DND-41 (cell line): ENCODE measurements at regions not wholly inside any gene's neighbourhood (a gene's known extent, or its start where the extent isn't known, plus 50 kb on each side); places are given as distances from the start of the nearest gene placed in this dataset.

Source experiments
- ATAC-seq: fragments of 200-7000 bp; cut with Tn5 transposase; 3 replicates; pipeline ENCODE4 v1.9.1; 2021; ENCODE audit warnings: low read depth; ENCODE audit not compliant: insufficient read depth
- DNase-seq: peaks from one replicate; pipeline ENCODE4 v3.0.0-alpha.2; 2020
- H2AFZ ChIP-seq: 2 replicates; pipeline ENCODE4 v1.6.0; 2012; ENCODE audit warnings: low read depth, low read length
- H3K27ac ChIP-seq: 2 replicates; pipeline ENCODE4 v1.5.1; 2012; ENCODE audit warnings: low read length, inconsistent platforms
- H3K27me3 ChIP-seq: fragments of 200-600 bp; sonication (generic); 2 replicates; pipeline ENCODE4 v1.6.0; 2012; ENCODE audit warnings: low read length, mild to moderate bottlenecking, inconsistent platforms; ENCODE audit not compliant: insufficient read depth, poor library complexity
- H3K36me3 ChIP-seq: 2 replicates; pipeline ENCODE4 v1.5.1; 2012; ENCODE audit warnings: low read length, inconsistent platforms; ENCODE audit not compliant: insufficient read depth
- H3K4me1 ChIP-seq: 2 replicates; pipeline ENCODE4 v1.5.1; 2012; ENCODE audit warnings: mild to moderate bottlenecking, low read length; ENCODE audit not compliant: insufficient read depth
- H3K4me2 ChIP-seq: 2 replicates; pipeline ENCODE4 v1.6.0; 2012; ENCODE audit warnings: mild to moderate bottlenecking, moderate library complexity, low read length, inconsistent platforms; ENCODE audit not compliant: insufficient read depth
- H3K4me3 ChIP-seq, 2 experiments: fragments of 200-600 bp in 1 of 2; shearing (Covaris generic) in 1 of 2; 2 replicates each; pipeline ENCODE4 v1.5.1; 2012 to 2016; ENCODE audit warnings: inconsistent platforms in 2 of 2, low read length in 2 of 2, mild to moderate bottlenecking in 2 of 2, low read depth in 1 of 2, moderate library complexity in 1 of 2
- H3K79me2 ChIP-seq: 2 replicates; pipeline ENCODE4 v1.6.0; 2012; ENCODE audit warnings: low read length, inconsistent platforms; ENCODE audit not compliant: insufficient read depth
- H3K9ac ChIP-seq: 2 replicates; pipeline ENCODE4 v1.6.0; 2012; ENCODE audit warnings: low read depth, mild to moderate bottlenecking, inconsistent platforms, low read length, moderate library complexity
- H3K9me3 ChIP-seq: 2 replicates; pipeline ENCODE4 v1.5.1; 2012; ENCODE audit warnings: low read length, moderate library complexity, mild to moderate bottlenecking, inconsistent platforms; ENCODE audit not compliant: insufficient read depth, severe bottlenecking
- H4K20me1 ChIP-seq: 2 replicates; pipeline ENCODE4 v1.6.0; 2012; ENCODE audit warnings: low read length; ENCODE audit not compliant: insufficient read depth
- CTCF ChIP-seq: IDR thresholded peaks from 2 replicates; pipeline ENCODE4 v1.5.1; 2012; ENCODE audit warnings: borderline replicate concordance, low read length, moderate library complexity, mild to moderate bottlenecking; ENCODE audit not compliant: poor library complexity, severe bottlenecking; ENCODE audit errors: extremely low read depth
- EZH2 ChIP-seq: IDR thresholded peaks from 3 replicates; pipeline ENCODE4 v1.6.1; 2012; ENCODE audit warnings: borderline replicate concordance, low read depth, mild to moderate bottlenecking, moderate library complexity, low read length, inconsistent platforms; ENCODE audit not compliant: severe bottlenecking

GRCh38 chr15:58271410-58271809, 133.2 kb downstream of the AQP9 start:
- H3K4me1 ChIP-seq, result peaks cover 4% of the 10 kb centered on the region; the same call in 1 of the 2 replicates
- no peak for TF ChIP-seq EZH2
- TF ChIP-seq CTCF, result no peak

GRCh38 chr15:58273104-58273503, 134.9 kb downstream of the AQP9 start:
- no peak overlapping the region for H3K27ac ChIP-seq
- H3K9ac ChIP-seq, result no peak overlapping the region
- H3K4me3 ChIP-seq, result no peak overlapping the region
- no peaks in the 10 kb centered on the region for H3K36me3 ChIP-seq
- ATAC-seq (no peak), DNase-seq (no peak)
- H2AFZ ChIP-seq, result no peak overlapping the region
- H3K4me2 ChIP-seq, result no peak overlapping the region
- no peaks in the 10 kb centered on the region for H3K9me3 ChIP-seq
- peaks cover 4% of the 10 kb centered on the region; the same call in 1 of the 2 replicates for H3K4me1 ChIP-seq
- H4K20me1 ChIP-seq, result no peaks in the 10 kb centered on the region
- H3K79me2 ChIP-seq, result no peaks in the 10 kb centered on the region
- H3K27me3 ChIP-seq, result no peaks in the 10 kb centered on the region
- TF ChIP-seq EZH2, result no peak
- no peak for TF ChIP-seq CTCF

More at GRCh38 chr15:58271410-58271809, 133.2 kb downstream of the AQP9 start:
- H3K27ac ChIP-seq, result no peak overlapping the region
- no peaks in the 10 kb centered on the region for H3K79me2 ChIP-seq
- no peak overlapping the region for H3K4me2 ChIP-seq
- H4K20me1 ChIP-seq, result no peaks in the 10 kb centered on the region
- ATAC-seq (no peak), DNase-seq (no peak)
- no peaks in the 10 kb centered on the region for H3K9me3 ChIP-seq
- no peaks in the 10 kb centered on the region for H3K27me3 ChIP-seq
- no peak overlapping the region for H3K9ac ChIP-seq
- no peak overlapping the region for H3K4me3 ChIP-seq
- no peak overlapping the region for H2AFZ ChIP-seq
- no peaks in the 10 kb centered on the region for H3K36me3 ChIP-seq

- H3K4me3 ChIP-seq, result no peak overlapping the region
- no peak for DNase-seq
- H3K9ac ChIP-seq, result no peak overlapping the region
- no peak overlapping the region for H2AFZ ChIP-seq
- H3K79me2 ChIP-seq, result no peaks in the 10 kb centered on the region
- no peaks in the 10 kb centered on the region for H3K9me3 ChIP-seq
- ATAC-seq, result no peak
- H3K36me3 ChIP-seq, result no peaks in the 10 kb centered on the region
- no peak for TF ChIP-seq CTCF
- no peak for TF ChIP-seq EZH2
- no peak overlapping the region for H3K27ac ChIP-seq
- H3K4me1 ChIP-seq, result peaks cover 4% of the 10 kb centered on the region; the same call in 1 of the 2 replicates
- no peaks in the 10 kb centered on the region for H4K20me1 ChIP-seq
- H3K4me2 ChIP-seq, result no peak overlapping the region
- H3K27me3 ChIP-seq, result no peaks in the 10 kb centered on the region
These were observed 136.7 kb downstream of the AQP9 start for GRCh38 chr15:58274885-58275284.

- Histone ChIP-seq H3K9me3 (no peaks in the 10 kb centered on the region), H4K20me1 (no peaks in the 10 kb centered on the region), H3K4me3 (no peak overlapping the region), H3K36me3 (no peaks in the 10 kb centered on the region), H3K9ac (no peak overlapping the region), H3K79me2 (no peaks in the 10 kb centered on the region), H2AFZ (no peak overlapping the region), H3K4me2 (no peak overlapping the region), H3K27me3 (no peaks in the 10 kb centered on the region), H3K4me1 (no peaks in the 10 kb centered on the region), H3K27ac (no peak overlapping the region)
- no peak for TF ChIP-seq CTCF
- no peak for TF ChIP-seq EZH2
- ATAC-seq (no peak), DNase-seq (no peak)
These were observed 137.6 kb downstream of the AQP9 start for GRCh38 chr15:58275785-58276184.
